GM23338 (cell line): ENCODE measurements at regions not wholly inside any gene's neighbourhood (a gene's known extent, or its start where the extent isn't known, plus 50 kb on each side); places are given as distances from the start of the nearest gene placed in this dataset.
"Not testable (repeated sequence)": the region's sequence is repeated elsewhere in the genome, so short reads cannot be mapped to it uniquely, and the experiment has no call there.

Experiments used
- ATAC-seq: fragments of 200-7000 bp; cut with Tn5 transposase; 3 replicates; pipeline ENCODE4 v1.9.1; 2020
- DNase-seq: peaks from one replicate; pipeline ENCODE4 v3.0.0-alpha.2; 2015; ENCODE audit warnings: low spot score
- H2AFZ ChIP-seq: fragments of 200-600 bp; sonication (generic); 2 replicates; pipeline ENCODE4 v1.8.0; 2016; ENCODE audit warnings: antibody characterized with exemption, mild to moderate bottlenecking, moderate library complexity
- H3F3A ChIP-seq: fragments of 200-600 bp; sonication (generic); replicated peaks from 2 replicates; pipeline ENCODE4 v1.8.0; 2017; ENCODE audit warnings: antibody characterized with exemption, mixed run types, low read depth
- H3K27ac ChIP-seq: fragments of 200-600 bp; sonication (generic); 2 replicates; pipeline ENCODE4 v1.6.1; 2016; ENCODE audit warnings: low read depth
- H3K27me3 ChIP-seq: fragments of 200-600 bp; sonication (generic); 2 replicates; pipeline ENCODE4 v1.8.0; 2016; ENCODE audit warnings: mild to moderate bottlenecking, mixed run types, moderate library complexity; ENCODE audit not compliant: insufficient read depth
- H3K36me3 ChIP-seq: fragments of 200-600 bp; sonication (generic); 2 replicates; pipeline ENCODE4 v1.8.0; 2016; ENCODE audit warnings: mild to moderate bottlenecking; ENCODE audit not compliant: insufficient read depth
- H3K4me1 ChIP-seq: fragments of 200-600 bp; sonication (generic); 2 replicates; pipeline ENCODE4 v1.8.0; 2016; ENCODE audit warnings: mild to moderate bottlenecking, moderate library complexity; ENCODE audit not compliant: insufficient read depth
- H3K4me2 ChIP-seq: fragments of 200-600 bp; sonication (generic); 2 replicates; pipeline ENCODE4 v1.7.1; 2017; ENCODE audit warnings: mixed run types
- H3K4me3 ChIP-seq: fragments of 200-600 bp; sonication (generic); 2 replicates; pipeline ENCODE4 v1.6.1; 2016; ENCODE audit warnings: mixed run types
- H3K79me2 ChIP-seq: fragments of 200-600 bp; sonication (generic); replicated peaks from 2 replicates; pipeline ENCODE4 v1.8.0; 2017; ENCODE audit warnings: mild to moderate bottlenecking; ENCODE audit not compliant: insufficient read depth
- H3K9me2 ChIP-seq: fragments of 200-600 bp; sonication (generic); 2 replicates; pipeline ENCODE4 v1.8.0; 2017; ENCODE audit not compliant: insufficient read depth
- H4K20me1 ChIP-seq: fragments of 200-600 bp; sonication (generic); replicated peaks from 2 replicates; pipeline ENCODE4 v1.8.0; 2017; ENCODE audit warnings: mild to moderate bottlenecking; ENCODE audit not compliant: insufficient read depth
- H3K27ac Mint-ChIP-seq: 2 replicates; pipeline ENCODE4 v1.8.0; 2020; ENCODE audit warnings: inconsistent platforms, mild to moderate bottlenecking, moderate library complexity, mixed read lengths
- H3K27me3 Mint-ChIP-seq: 3 replicates; pipeline ENCODE4 v1.8.0; 2022; ENCODE audit warnings: low read depth, mild to moderate bottlenecking, moderate library complexity, mixed read lengths, inconsistent platforms; ENCODE audit not compliant: insufficient read depth, poor library complexity
- H3K36me3 Mint-ChIP-seq: 3 replicates; pipeline ENCODE4 v1.8.0; 2021; ENCODE audit warnings: low read depth, mild to moderate bottlenecking, inconsistent platforms, moderate library complexity, mixed read lengths
- H3K4me1 Mint-ChIP-seq: 3 replicates; pipeline ENCODE4 v1.8.0; 2020; ENCODE audit warnings: mild to moderate bottlenecking, inconsistent platforms, mixed read lengths
- H3K4me3 Mint-ChIP-seq: 3 replicates; pipeline ENCODE4 v1.8.0; 2021; ENCODE audit warnings: moderate library complexity, mild to moderate bottlenecking, inconsistent platforms, mixed read lengths
- H3K9me3 Mint-ChIP-seq: 3 replicates; pipeline ENCODE4 v1.8.0; 2020; ENCODE audit warnings: moderate library complexity, mild to moderate bottlenecking, inconsistent platforms, mixed read lengths
- CREB1 ChIP-seq: fragments of 250-450 bp; sonication (Bioruptor Pico); IDR thresholded peaks from 2 replicates; pipeline ENCODE4 v1.5.0; 2020; ENCODE audit warnings: low read depth, mild to moderate bottlenecking, moderate library complexity
- EZH2 ChIP-seq: fragments of 200-600 bp; sonication (generic); IDR thresholded peaks from one replicate; pipeline ENCODE4 v1.8.0; 2017; ENCODE audit warnings: antibody characterized with exemption, mild to moderate bottlenecking, low read depth; ENCODE audit not compliant: unreplicated experiment
- EZH2phosphoT487 ChIP-seq: fragments of 200-600 bp; sonication (generic); IDR thresholded peaks from one replicate; pipeline ENCODE4 v1.8.1; 2018; ENCODE audit warnings: antibody characterized with exemption; ENCODE audit not compliant: unreplicated experiment
- JUNB ChIP-seq: IDR thresholded peaks from one replicate; pipeline ENCODE4 v1.6.1; 2016; ENCODE audit warnings: antibody characterized with exemption; ENCODE audit not compliant: unreplicated experiment
- NANOG ChIP-seq: IDR thresholded peaks from 2 replicates; pipeline ENCODE4 v1.6.1; 2016; ENCODE audit warnings: antibody characterized with exemption, borderline replicate concordance
- POLR2AphosphoS5 ChIP-seq: IDR thresholded peaks from 2 replicates; pipeline ENCODE4 v1.6.1; 2016; ENCODE audit warnings: antibody characterized with exemption, low read depth
- STAT1 ChIP-seq: IDR thresholded peaks from one replicate; pipeline ENCODE4 v1.6.1; 2016; ENCODE audit warnings: antibody characterized with exemption; ENCODE audit not compliant: unreplicated experiment
- ZNF114 ChIP-seq: fragments of 250-450 bp; sonication (Bioruptor Pico); IDR thresholded peaks from 2 replicates; pipeline ENCODE4 v1.5.0; 2020; ENCODE audit warnings: mild to moderate bottlenecking, moderate library complexity
- ZNF331 ChIP-seq: fragments of 250-450 bp; sonication (Bioruptor Pico); IDR thresholded peaks from 2 replicates; pipeline ENCODE4 v1.5.0; 2020; ENCODE audit warnings: low read depth, mild to moderate bottlenecking, moderate library complexity
- TF ChIP-seq, protein P1 (sequence below): IDR thresholded peaks from 2 replicates; pipeline ENCODE4 v1.6.1; 2016; ENCODE audit warnings: antibody characterized with exemption
- TF ChIP-seq, protein P2 (sequence below): IDR thresholded peaks from one replicate; pipeline ENCODE4 v1.6.1; 2018; ENCODE audit warnings: antibody characterized with exemption; ENCODE audit not compliant: unreplicated experiment
- TF ChIP-seq, protein P3 (sequence below): fragments of 250-450 bp; sonication (Bioruptor Pico); IDR thresholded peaks from 2 replicates; pipeline ENCODE4 v1.5.0; 2020; ENCODE audit warnings: mild to moderate bottlenecking, moderate library complexity

DNA sequence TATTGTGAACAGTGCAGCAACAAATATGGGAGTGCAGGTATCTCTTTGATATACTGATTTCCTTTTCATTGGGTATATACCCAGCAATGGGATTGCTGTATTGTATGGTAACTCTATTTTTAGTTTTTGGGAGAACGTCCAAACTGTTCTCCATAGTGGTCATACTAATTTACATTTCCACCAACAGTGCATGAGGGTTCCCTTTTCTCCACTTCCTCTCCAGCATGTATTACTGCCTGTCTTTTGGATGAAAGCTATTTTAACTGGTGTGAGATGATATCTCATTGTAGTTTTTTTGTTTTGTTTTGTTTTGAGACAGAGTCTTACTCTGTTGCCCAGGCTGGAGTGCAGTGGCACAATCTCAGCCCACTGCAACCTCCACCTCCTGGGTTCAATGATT, 52.4 kb upstream of the KCNK12 start:
- H3F3A ChIP-seq, H3K79me2 ChIP-seq, H3K36me3 Mint-ChIP-seq, H3K4me3 Mint-ChIP-seq, ATAC-seq, H2AFZ ChIP-seq, H3K9me2 ChIP-seq, H3K27me3 Mint-ChIP-seq, H3K4me3 ChIP-seq, H3K27me3 ChIP-seq, H4K20me1 ChIP-seq, H3K36me3 ChIP-seq, H3K27ac ChIP-seq, DNase-seq, H3K9me3 Mint-ChIP-seq, H3K27ac Mint-ChIP-seq, H3K4me2 ChIP-seq, H3K4me1 ChIP-seq, H3K4me1 Mint-ChIP-seq: not testable (repeated sequence)

DNA sequence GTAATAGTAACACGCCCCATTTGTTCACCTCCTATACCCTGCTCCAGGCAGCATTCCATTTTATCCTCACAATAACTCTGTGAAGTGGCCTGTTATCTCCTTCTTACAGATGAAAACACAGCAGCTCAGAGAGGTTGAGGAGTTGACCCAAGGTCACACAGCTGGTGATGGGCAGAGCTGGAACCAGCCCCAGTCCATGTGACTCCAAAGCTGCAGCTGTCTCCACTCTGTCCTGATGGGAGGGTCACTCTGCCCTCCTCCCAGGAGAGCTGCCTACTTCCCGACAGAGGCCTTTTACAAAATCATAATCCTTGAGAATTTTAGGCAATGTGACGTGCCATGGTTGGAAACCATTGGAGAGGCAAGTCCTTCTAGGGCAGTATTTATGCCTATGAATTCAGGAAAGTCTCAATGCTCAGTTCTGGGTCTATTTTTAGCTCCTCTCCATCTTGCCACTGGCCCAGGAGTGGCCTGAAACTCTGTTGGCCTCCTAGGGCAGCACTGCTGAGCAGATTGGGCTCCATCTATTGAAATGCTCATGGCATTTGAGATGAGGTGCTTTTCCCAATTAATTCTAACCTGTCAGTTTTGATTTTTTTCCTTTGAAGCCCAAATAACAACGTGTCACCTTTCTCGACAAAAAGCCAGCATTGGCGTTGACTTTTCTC, 50.1 kb upstream of the KCNK12 start:
- Histone ChIP-seq H3F3A (no peaks in the 10 kb centered on the region), H2AFZ (peak overlapping the region; percentile 61; the same call in 1 of the 2 replicates), H4K20me1 (no peaks in the 10 kb centered on the region), H3K27me3 (no peaks in the 10 kb centered on the region), H3K36me3 (no peaks in the 10 kb centered on the region; the same call in 1 of the 2 replicates), H3K79me2 (no peaks in the 10 kb centered on the region), H3K4me3 (no peak overlapping the region), H3K4me2 (no peak overlapping the region), H3K9me2 (no peaks in the 10 kb centered on the region), H3K27ac (no peak overlapping the region), H3K4me1 (no peaks in the 10 kb centered on the region; the same call in 1 of the 2 replicates)
- no peak overlapping the region for H3K4me3 Mint-ChIP-seq
- no peaks in the 10 kb centered on the region for H3K9me3 Mint-ChIP-seq
- ATAC-seq (peak; percentile 62), DNase-seq (no peak)
- H3K36me3 Mint-ChIP-seq: no peaks in the 10 kb centered on the region
- H3K4me1 Mint-ChIP-seq: peaks cover 18% of the 10 kb centered on the region
- H3K27ac Mint-ChIP-seq: no peak overlapping the region
- peaks cover 1% of the 10 kb centered on the region for H3K27me3 Mint-ChIP-seq
- TF ChIP-seq ZNF114 (CRISPR knock-in tag) (no peak), JUNB (no peak), ZNF331 (no peak), POLR2AphosphoS5 (no peak), EZH2phosphoT487 (no peak), EZH2 (no peak), STAT1 (no peak), CREB1 (no peak), NANOG (no peak)
- TF ChIP-seq, protein P1, sequence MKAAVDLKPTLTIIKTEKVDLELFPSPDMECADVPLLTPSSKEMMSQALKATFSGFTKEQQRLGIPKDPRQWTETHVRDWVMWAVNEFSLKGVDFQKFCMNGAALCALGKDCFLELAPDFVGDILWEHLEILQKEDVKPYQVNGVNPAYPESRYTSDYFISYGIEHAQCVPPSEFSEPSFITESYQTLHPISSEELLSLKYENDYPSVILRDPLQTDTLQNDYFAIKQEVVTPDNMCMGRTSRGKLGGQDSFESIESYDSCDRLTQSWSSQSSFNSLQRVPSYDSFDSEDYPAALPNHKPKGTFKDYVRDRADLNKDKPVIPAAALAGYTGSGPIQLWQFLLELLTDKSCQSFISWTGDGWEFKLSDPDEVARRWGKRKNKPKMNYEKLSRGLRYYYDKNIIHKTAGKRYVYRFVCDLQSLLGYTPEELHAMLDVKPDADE: no peak
- TF ChIP-seq, protein P2, sequence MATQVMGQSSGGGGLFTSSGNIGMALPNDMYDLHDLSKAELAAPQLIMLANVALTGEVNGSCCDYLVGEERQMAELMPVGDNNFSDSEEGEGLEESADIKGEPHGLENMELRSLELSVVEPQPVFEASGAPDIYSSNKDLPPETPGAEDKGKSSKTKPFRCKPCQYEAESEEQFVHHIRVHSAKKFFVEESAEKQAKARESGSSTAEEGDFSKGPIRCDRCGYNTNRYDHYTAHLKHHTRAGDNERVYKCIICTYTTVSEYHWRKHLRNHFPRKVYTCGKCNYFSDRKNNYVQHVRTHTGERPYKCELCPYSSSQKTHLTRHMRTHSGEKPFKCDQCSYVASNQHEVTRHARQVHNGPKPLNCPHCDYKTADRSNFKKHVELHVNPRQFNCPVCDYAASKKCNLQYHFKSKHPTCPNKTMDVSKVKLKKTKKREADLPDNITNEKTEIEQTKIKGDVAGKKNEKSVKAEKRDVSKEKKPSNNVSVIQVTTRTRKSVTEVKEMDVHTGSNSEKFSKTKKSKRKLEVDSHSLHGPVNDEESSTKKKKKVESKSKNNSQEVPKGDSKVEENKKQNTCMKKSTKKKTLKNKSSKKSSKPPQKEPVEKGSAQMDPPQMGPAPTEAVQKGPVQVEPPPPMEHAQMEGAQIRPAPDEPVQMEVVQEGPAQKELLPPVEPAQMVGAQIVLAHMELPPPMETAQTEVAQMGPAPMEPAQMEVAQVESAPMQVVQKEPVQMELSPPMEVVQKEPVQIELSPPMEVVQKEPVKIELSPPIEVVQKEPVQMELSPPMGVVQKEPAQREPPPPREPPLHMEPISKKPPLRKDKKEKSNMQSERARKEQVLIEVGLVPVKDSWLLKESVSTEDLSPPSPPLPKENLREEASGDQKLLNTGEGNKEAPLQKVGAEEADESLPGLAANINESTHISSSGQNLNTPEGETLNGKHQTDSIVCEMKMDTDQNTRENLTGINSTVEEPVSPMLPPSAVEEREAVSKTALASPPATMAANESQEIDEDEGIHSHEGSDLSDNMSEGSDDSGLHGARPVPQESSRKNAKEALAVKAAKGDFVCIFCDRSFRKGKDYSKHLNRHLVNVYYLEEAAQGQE: no peak
- TF ChIP-seq, protein P3, sequence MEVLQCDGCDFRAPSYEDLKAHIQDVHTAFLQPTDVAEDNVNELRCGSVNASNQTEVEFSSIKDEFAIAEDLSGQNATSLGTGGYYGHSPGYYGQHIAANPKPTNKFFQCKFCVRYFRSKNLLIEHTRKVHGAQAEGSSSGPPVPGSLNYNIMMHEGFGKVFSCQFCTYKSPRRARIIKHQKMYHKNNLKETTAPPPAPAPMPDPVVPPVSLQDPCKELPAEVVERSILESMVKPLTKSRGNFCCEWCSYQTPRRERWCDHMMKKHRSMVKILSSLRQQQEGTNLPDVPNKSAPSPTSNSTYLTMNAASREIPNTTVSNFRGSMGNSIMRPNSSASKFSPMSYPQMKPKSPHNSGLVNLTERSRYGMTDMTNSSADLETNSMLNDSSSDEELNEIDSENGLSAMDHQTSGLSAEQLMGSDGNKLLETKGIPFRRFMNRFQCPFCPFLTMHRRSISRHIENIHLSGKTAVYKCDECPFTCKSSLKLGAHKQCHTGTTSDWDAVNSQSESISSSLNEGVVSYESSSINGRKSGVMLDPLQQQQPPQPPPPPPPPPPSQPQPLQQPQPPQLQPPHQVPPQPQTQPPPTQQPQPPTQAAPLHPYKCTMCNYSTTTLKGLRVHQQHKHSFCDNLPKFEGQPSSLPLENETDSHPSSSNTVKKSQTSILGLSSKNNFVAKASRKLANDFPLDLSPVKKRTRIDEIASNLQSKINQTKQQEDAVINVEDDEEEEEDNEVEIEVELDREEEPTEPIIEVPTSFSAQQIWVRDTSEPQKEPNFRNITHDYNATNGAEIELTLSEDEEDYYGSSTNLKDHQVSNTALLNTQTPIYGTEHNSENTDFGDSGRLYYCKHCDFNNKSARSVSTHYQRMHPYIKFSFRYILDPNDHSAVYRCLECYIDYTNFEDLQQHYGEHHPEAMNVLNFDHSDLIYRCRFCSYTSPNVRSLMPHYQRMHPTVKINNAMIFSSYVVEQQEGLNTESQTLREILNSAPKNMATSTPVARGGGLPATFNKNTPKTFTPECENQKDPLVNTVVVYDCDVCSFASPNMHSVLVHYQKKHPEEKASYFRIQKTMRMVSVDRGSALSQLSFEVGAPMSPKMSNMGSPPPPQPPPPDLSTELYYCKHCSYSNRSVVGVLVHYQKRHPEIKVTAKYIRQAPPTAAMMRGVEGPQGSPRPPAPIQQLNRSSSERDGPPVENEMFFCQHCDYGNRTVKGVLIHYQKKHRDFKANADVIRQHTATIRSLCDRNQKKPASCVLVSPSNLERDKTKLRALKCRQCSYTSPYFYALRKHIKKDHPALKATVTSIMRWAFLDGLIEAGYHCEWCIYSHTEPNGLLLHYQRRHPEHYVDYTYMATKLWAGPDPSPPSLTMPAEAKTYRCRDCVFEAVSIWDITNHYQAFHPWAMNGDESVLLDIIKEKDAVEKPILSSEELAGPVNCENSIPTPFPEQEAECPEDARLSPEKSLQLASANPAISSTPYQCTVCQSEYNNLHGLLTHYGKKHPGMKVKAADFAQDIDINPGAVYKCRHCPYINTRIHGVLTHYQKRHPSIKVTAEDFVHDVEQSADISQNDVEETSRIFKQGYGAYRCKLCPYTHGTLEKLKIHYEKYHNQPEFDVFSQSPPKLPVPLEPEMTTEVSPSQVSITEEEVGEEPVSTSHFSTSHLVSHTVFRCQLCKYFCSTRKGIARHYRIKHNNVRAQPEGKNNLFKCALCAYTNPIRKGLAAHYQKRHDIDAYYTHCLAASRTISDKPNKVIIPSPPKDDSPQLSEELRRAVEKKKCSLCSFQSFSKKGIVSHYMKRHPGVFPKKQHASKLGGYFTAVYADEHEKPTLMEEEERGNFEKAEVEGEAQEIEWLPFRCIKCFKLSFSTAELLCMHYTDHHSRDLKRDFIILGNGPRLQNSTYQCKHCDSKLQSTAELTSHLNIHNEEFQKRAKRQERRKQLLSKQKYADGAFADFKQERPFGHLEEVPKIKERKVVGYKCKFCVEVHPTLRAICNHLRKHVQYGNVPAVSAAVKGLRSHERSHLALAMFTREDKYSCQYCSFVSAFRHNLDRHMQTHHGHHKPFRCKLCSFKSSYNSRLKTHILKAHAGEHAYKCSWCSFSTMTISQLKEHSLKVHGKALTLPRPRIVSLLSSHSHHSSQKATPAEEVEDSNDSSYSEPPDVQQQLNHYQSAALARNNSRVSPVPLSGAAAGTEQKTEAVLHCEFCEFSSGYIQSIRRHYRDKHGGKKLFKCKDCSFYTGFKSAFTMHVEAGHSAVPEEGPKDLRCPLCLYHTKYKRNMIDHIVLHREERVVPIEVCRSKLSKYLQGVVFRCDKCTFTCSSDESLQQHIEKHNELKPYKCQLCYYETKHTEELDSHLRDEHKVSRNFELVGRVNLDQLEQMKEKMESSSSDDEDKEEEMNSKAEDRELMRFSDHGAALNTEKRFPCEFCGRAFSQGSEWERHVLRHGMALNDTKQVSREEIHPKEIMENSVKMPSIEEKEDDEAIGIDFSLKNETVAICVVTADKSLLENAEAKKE: no peak
